IMR-90 (cell line): ENCODE measurements at regions not wholly inside any gene's neighbourhood (a gene's known extent, or its start where the extent isn't known, plus 50 kb on each side); places are given as distances from the start of the nearest gene placed in this dataset.

Experiments
- ATAC-seq: fragments of 200-7000 bp; cut with Tn5 transposase; 2 replicates; pipeline ENCODE4 v1.9.1; 2020; ENCODE audit warnings: low read depth, mild to moderate bottlenecking, moderate library complexity
- BruUV-seq: library from RNA; stranded (reverse); fragments of 400-500 nt; replicated peaks from 2 replicates; lab custom pipeline; 2021; lab: Mats Ljungman, UMichigan
- CTCF ChIA-PET: fragments of 300-600 bp; formaldehyde crosslinking; extraction: SDS; loops from one replicate; lab custom pipeline; 2021; ENCODE audit warnings: antibody characterized with exemption; lab: Yijun Ruan, JAX
- POLR2A ChIA-PET: fragments of 300-600 bp; sonication (Branson Sonifier 250); formaldehyde crosslinking; loops from one replicate; lab custom pipeline; 2022; ENCODE audit warnings: antibody characterized with exemption; ENCODE audit not compliant: unreplicated experiment; lab: Charles Lee
- DNase-seq: peaks from one replicate; pipeline ENCODE4 v3.0.0; 2013
- H2AFZ ChIP-seq: replicated peaks from 2 replicates; pipeline ENCODE3; 2013; ENCODE audit warnings: low read length, mild to moderate bottlenecking; ENCODE audit not compliant: poor library complexity
- H2AK5ac ChIP-seq: 2 replicates; pipeline ENCODE4 v1.6.1; 2013; ENCODE audit warnings: low read depth, low read length, inconsistent platforms
- H2AK9ac ChIP-seq: replicated peaks from 2 replicates; pipeline ENCODE3; 2013; ENCODE audit warnings: mild to moderate bottlenecking, low read depth, low read length, moderate library complexity; ENCODE audit not compliant: poor library complexity
- H2BK120ac ChIP-seq: 2 replicates; pipeline ENCODE4 v1.6.1; 2013; ENCODE audit warnings: low read depth, low read length, inconsistent platforms
- H2BK15ac ChIP-seq: 3 replicates; pipeline ENCODE4 v1.6.1; 2013; ENCODE audit warnings: low read depth, low read length, inconsistent platforms
- H2BK20ac ChIP-seq: 2 replicates; pipeline ENCODE4 v1.6.1; 2013; ENCODE audit warnings: low read depth, mild to moderate bottlenecking, inconsistent platforms, low read length, moderate library complexity
- H2BK5ac ChIP-seq: 2 replicates; pipeline ENCODE4 v1.6.1; 2013; ENCODE audit warnings: mild to moderate bottlenecking, low read depth, low read length, inconsistent platforms; ENCODE audit not compliant: poor library complexity, severe bottlenecking
- H3K14ac ChIP-seq: replicated peaks from 2 replicates; pipeline ENCODE4 v1.6.1; 2013; ENCODE audit warnings: low read depth, low read length, inconsistent platforms
- H3K18ac ChIP-seq: 2 replicates; pipeline ENCODE4 v1.6.1; 2013; ENCODE audit warnings: low read depth, low read length, control low read depth
- H3K23ac ChIP-seq: 2 replicates; pipeline ENCODE4 v1.6.1; 2013; ENCODE audit warnings: low read depth, low read length, inconsistent platforms
- H3K27ac ChIP-seq: 2 replicates; pipeline ENCODE4 v1.5.1; 2013; ENCODE audit warnings: mild to moderate bottlenecking, control low read depth, low read length; ENCODE audit not compliant: insufficient read depth
- H3K27me3 ChIP-seq: 2 replicates; pipeline ENCODE4 v1.6.1; 2013; ENCODE audit warnings: low read length; ENCODE audit not compliant: control insufficient read depth, insufficient read depth
- H3K36me3 ChIP-seq: 2 replicates; pipeline ENCODE4 v1.6.1; 2013; ENCODE audit warnings: low read length, mixed read lengths; ENCODE audit not compliant: control insufficient read depth, insufficient read depth
- H3K4ac ChIP-seq: 2 replicates; pipeline ENCODE4 v1.6.1; 2013; ENCODE audit warnings: low read depth, low read length, inconsistent platforms
- H3K4me1 ChIP-seq: 2 replicates; pipeline ENCODE4 v1.6.1; 2013; ENCODE audit warnings: low read length, mixed read lengths; ENCODE audit not compliant: control insufficient read depth, insufficient read depth
- H3K4me2 ChIP-seq: 2 replicates; pipeline ENCODE4 v1.6.1; 2013; ENCODE audit warnings: low read depth, mild to moderate bottlenecking, control low read depth, low read length, moderate library complexity
- H3K4me3 ChIP-seq: 2 replicates; pipeline ENCODE4 v1.5.1; 2013; ENCODE audit warnings: low read depth, mild to moderate bottlenecking, control low read depth, low read length, moderate library complexity; ENCODE audit not compliant: insufficient read depth
- H3K56ac ChIP-seq: 2 replicates; pipeline ENCODE4 v1.6.1; 2013; ENCODE audit warnings: low read length, inconsistent platforms; ENCODE audit not compliant: insufficient read depth; ENCODE audit errors: extremely low read depth
- H3K79me1 ChIP-seq, 2 experiments: 2 replicates each; pipeline ENCODE4 v1.6.1; 2013; ENCODE audit warnings: low read length in 2 of 2, inconsistent platforms in 1 of 2, low read depth in 1 of 2
- H3K9ac ChIP-seq: 2 replicates; pipeline ENCODE4 v1.6.1; 2013; ENCODE audit warnings: low read depth, low read length, control low read depth
- H3K9me1 ChIP-seq: 2 replicates; pipeline ENCODE4 v1.6.1; 2013; ENCODE audit warnings: low read length, inconsistent platforms; ENCODE audit not compliant: insufficient read depth
- H3K9me3 ChIP-seq: 2 replicates; pipeline ENCODE4 v1.6.1; 2013; ENCODE audit warnings: low read length; ENCODE audit not compliant: control insufficient read depth, insufficient read depth
- H4K20me1 ChIP-seq: 2 replicates; pipeline ENCODE4 v1.6.1; 2013; ENCODE audit warnings: low read length, inconsistent platforms; ENCODE audit not compliant: insufficient read depth
- H4K5ac ChIP-seq: 2 replicates; pipeline ENCODE4 v1.6.1; 2013; ENCODE audit warnings: mild to moderate bottlenecking, low read depth, low read length, control low read depth
- H4K8ac ChIP-seq, 2 experiments: 2 replicates each; pipeline ENCODE4 v1.6.1; 2013; ENCODE audit warnings: low read depth in 2 of 2, low read length in 2 of 2, control low read depth in 1 of 2, inconsistent platforms in 1 of 2
- H4K91ac ChIP-seq: 2 replicates; pipeline ENCODE4 v1.6.1; 2013; ENCODE audit warnings: low read depth, low read length, inconsistent platforms; ENCODE audit not compliant: insufficient read depth
- BHLHE40 ChIP-seq: fragments of 150-350 bp; IDR thresholded peaks from 2 replicates; pipeline ENCODE4 v1.6.1; 2016; ENCODE audit warnings: mild to moderate bottlenecking, low read depth, low read length
- WGBS, 2 experiments: methylation state at CpG; one replicate each; pipeline versions ENCODE4 v1.1.5 to v1.1.7; 2013; ENCODE audit warnings: missing lambda C conversion rate in 2 of 2; ENCODE audit not compliant: insufficient read length in 1 of 2; ENCODE audit errors: extremely low coverage in 2 of 2; 5-methylcytosine and 5-hydroxymethylcytosine counted together
- dilution Hi-C: fragments of 300-500 bp; cut with HindIII; formaldehyde crosslinking; loops from one replicate; pipeline ENCODE4 v1.14.3; 2018; ENCODE audit warnings: low sequenced_read_pairs; ENCODE audit not compliant: unreplicated experiment
- in situ Hi-C: fragments of 300-500 bp; cut with MboI; formaldehyde crosslinking; loops from 3 replicates; pipeline ENCODE4 v1.14.3; 2019; ENCODE audit warnings: low sequenced_read_pairs, inconsistent platforms, mixed read lengths
- intact Hi-C: fragments of 100-400 bp; cut with micrococcal nuclease; formaldehyde crosslinking; loops from 2 replicates; pipeline ENCODE4 v1.10.0; 2022

- BruUV-seq, result no TSS peak
- Histone ChIP-seq H3K36me3 (no peaks in the 10 kb centered on the region), H4K5ac (no peak overlapping the region), H3K9ac (no peak overlapping the region), H3K4me1 (no peaks in the 10 kb centered on the region), H3K9me3 (peaks cover 10% of the 10 kb centered on the region; the same call in 1 of the 2 replicates), H4K20me1 (no peaks in the 10 kb centered on the region), H3K14ac (no peak overlapping the region), H3K4me2 (no peak overlapping the region), H3K23ac (no peak overlapping the region), H3K9me1 (no peaks in the 10 kb centered on the region), H3K18ac (no peak overlapping the region), H2BK5ac (no peak overlapping the region), H2AFZ (no peak overlapping the region), H3K56ac (no peak overlapping the region), H3K4me3 (no peak overlapping the region), H2BK20ac (no peak overlapping the region), H3K4ac (no peak overlapping the region), H3K27me3 (no peaks in the 10 kb centered on the region), H2AK9ac (no peak overlapping the region), H2AK5ac (no peak overlapping the region), H2BK15ac (no peak overlapping the region), H3K79me1 (no peaks in the 10 kb centered on the region), H4K8ac (no peak overlapping the region), H3K27ac (no peak overlapping the region), H2BK120ac (no peak overlapping the region), H4K91ac (no peak overlapping the region)
- in situ Hi-C loops, result no loop called here
- ATAC-seq (no peak), DNase-seq (no peak)
- ChIA-PET POLR2A (no interaction called here), CTCF (no interaction called here)
- dilution Hi-C loops, result no loop called here
- intact Hi-C loops, result no loop called here
- no peak for TF ChIP-seq BHLHE40
- no CpG with 5 or more reads among the region's 1 CpG for WGBS, 2 experiments
Measured at GRCh38 chr5:116872986-116873385, 298.4 kb upstream of the SEMA6A start.
